H1 (cell line): ENCODE measurements at regions not wholly inside any gene's neighbourhood (a gene's known extent, or its start where the extent isn't known, plus 50 kb on each side); places are given as distances from the start of the nearest gene placed in this dataset.

Experiments used
- CTCF ChIA-PET: fragments of 300-600 bp; sonication (Branson Sonifier 250); formaldehyde crosslinking; loops from one replicate; lab custom pipeline; 2021; ENCODE audit not compliant: partially characterized antibody; lab: Charles Lee
- POLR2A ChIA-PET: fragments of 300-600 bp; sonication (Branson Sonifier 250); formaldehyde crosslinking; loops from one replicate; lab custom pipeline; 2021; ENCODE audit warnings: inconsistent platforms; ENCODE audit not compliant: partially characterized antibody; lab: Charles Lee
- DNase-seq, 2 experiments: peaks; one replicate each; pipeline versions ENCODE4 v3.0.0 to v3.0.0-alpha.2; 2010 to 2022; ENCODE audit warnings: low spot score in 2 of 2, low read depth in 1 of 2, mixed read lengths in 1 of 2
- FAIRE-seq: peaks from 2 replicates; lab custom pipeline; 2011; peaks lifted over from hg19 to GRCh38; lab: Jason Lieb, UNC
- H2AFZ ChIP-seq: 2 replicates; pipeline ENCODE4 v1.8.1; 2012; ENCODE audit warnings: low read length, inconsistent platforms
- H2AK5ac ChIP-seq: 2 replicates; pipeline ENCODE4 v1.6.1; 2013; ENCODE audit warnings: low read depth, low read length
- H2BK120ac ChIP-seq: replicated peaks from 2 replicates; pipeline ENCODE3; 2013; ENCODE audit warnings: low read depth, low read length, inconsistent platforms
- H2BK12ac ChIP-seq: 2 replicates; pipeline ENCODE4 v1.6.1; 2013; ENCODE audit warnings: low read depth, low read length
- H2BK15ac ChIP-seq: 2 replicates; pipeline ENCODE4 v1.6.1; 2013; ENCODE audit warnings: low read length
- H2BK20ac ChIP-seq: 2 replicates; pipeline ENCODE4 v1.6.1; 2013; ENCODE audit warnings: low read length
- H2BK5ac ChIP-seq: 2 replicates; pipeline ENCODE4 v1.6.1; 2013; ENCODE audit warnings: low read depth, low read length
- H3K14ac ChIP-seq: 2 replicates; pipeline ENCODE4 v1.6.1; 2013; ENCODE audit warnings: inconsistent platforms; ENCODE audit not compliant: insufficient read length
- H3K18ac ChIP-seq: 2 replicates; pipeline ENCODE4 v1.6.1; 2013; ENCODE audit warnings: low read length; ENCODE audit errors: extremely low read depth
- H3K23ac ChIP-seq: 2 replicates; pipeline ENCODE4 v1.6.1; 2013; ENCODE audit warnings: inconsistent platforms; ENCODE audit not compliant: insufficient read length
- H3K23me2 ChIP-seq: 2 replicates; pipeline ENCODE4 v1.6.1; 2013; ENCODE audit warnings: low read depth, low read length
- H3K27ac ChIP-seq: 2 replicates; pipeline ENCODE4 v1.6.1; 2011; ENCODE audit warnings: low read depth, low read length, inconsistent platforms
- H3K27me3 ChIP-seq, 4 experiments: replicated peaks in 1 of 4; 1 replicate in 1 of 4; 2 replicates in 3 of 4; pipeline versions ENCODE4 v1.6.1 to v1.8.1; 2011 to 2013; ENCODE audit warnings: low read length in 3 of 4, mild to moderate bottlenecking in 3 of 4, inconsistent platforms in 2 of 4, mixed read lengths in 2 of 4, moderate library complexity in 1 of 4; ENCODE audit not compliant: control insufficient read depth in 3 of 4, insufficient read depth in 3 of 4; ENCODE audit errors: extremely low read depth in 1 of 4
- H3K36me3 ChIP-seq, 4 experiments: 2 replicates each; pipeline versions ENCODE4 v1.6.1 to v1.8.1; 2011 to 2013; ENCODE audit warnings: mild to moderate bottlenecking in 4 of 4, low read length in 3 of 4, moderate library complexity in 2 of 4, control low read depth in 1 of 4, inconsistent platforms in 1 of 4; ENCODE audit not compliant: insufficient read depth in 4 of 4, control insufficient read depth in 2 of 4
- H3K4ac ChIP-seq: replicated peaks from 2 replicates; pipeline ENCODE3; 2013; ENCODE audit warnings: low read length, low read depth, mixed read lengths, inconsistent platforms; ENCODE audit not compliant: insufficient read length
- H3K4me1 ChIP-seq, 4 experiments: replicated peaks in 1 of 4; 1 replicate in 1 of 4; 2 replicates in 3 of 4; pipeline versions ENCODE4 v1.6.1 to v1.8.1; 2011 to 2013; ENCODE audit warnings: low read length in 3 of 4, inconsistent platforms in 2 of 4, mixed read lengths in 1 of 4; ENCODE audit not compliant: insufficient read depth in 4 of 4, control insufficient read depth in 3 of 4
- H3K4me2 ChIP-seq, 2 experiments: 2 replicates each; pipeline versions ENCODE4 v1.6.1 to v1.8.1; 2011 to 2013; ENCODE audit warnings: low read depth in 2 of 2, low read length in 2 of 2, control low read depth in 1 of 2, inconsistent platforms in 1 of 2, mild to moderate bottlenecking in 1 of 2; ENCODE audit not compliant: insufficient read depth in 1 of 2
- H3K4me3 ChIP-seq, 4 experiments: fragments of 200-600, 300-600 bp in 1 of 4; sonication (generic), shearing (Covaris generic), sonication (Bioruptor Twin) in 1 of 4; 2 replicates each; pipeline versions ENCODE4 v1.5.1 to v1.8.1; 2011 to 2016; ENCODE audit warnings: low read length in 4 of 4, low read depth in 3 of 4, control low read depth in 2 of 4, inconsistent platforms in 2 of 4, mild to moderate bottlenecking in 2 of 4, mixed read lengths in 1 of 4, moderate library complexity in 1 of 4; ENCODE audit not compliant: insufficient read depth in 2 of 4; ENCODE audit errors: extremely low read depth in 1 of 4
- H3K56ac ChIP-seq: replicated peaks from 2 replicates; pipeline ENCODE3; 2013; ENCODE audit warnings: low read depth, mild to moderate bottlenecking, mixed read lengths, low read length, inconsistent platforms; ENCODE audit not compliant: insufficient read length
- H3K79me1 ChIP-seq: 2 replicates; pipeline ENCODE4 v1.6.1; 2013; ENCODE audit warnings: low read depth, low read length, control low read depth
- H3K79me2 ChIP-seq, 2 experiments: 2 replicates each; pipeline versions ENCODE4 v1.6.1 to v1.8.1; 2012 to 2013; ENCODE audit warnings: low read length in 2 of 2, mild to moderate bottlenecking in 2 of 2, inconsistent platforms in 1 of 2; ENCODE audit not compliant: insufficient read depth in 2 of 2, control insufficient read depth in 1 of 2
- H3K9ac ChIP-seq, 4 experiments: replicated peaks in 1 of 4; 1 replicate in 1 of 4; 2 replicates in 3 of 4; pipeline versions ENCODE4 v1.6.1 to v1.8.1; 2011 to 2013; ENCODE audit warnings: low read depth in 3 of 4, low read length in 3 of 4, control low read depth in 2 of 4, mild to moderate bottlenecking in 2 of 4, moderate library complexity in 2 of 4, inconsistent platforms in 1 of 4; ENCODE audit errors: extremely low read depth in 1 of 4
- H3K9me3 ChIP-seq, 2 experiments: 2 replicates each; pipeline versions ENCODE4 v1.6.1 to v1.8.1; 2012 to 2013; ENCODE audit warnings: mild to moderate bottlenecking in 2 of 2, moderate library complexity in 2 of 2, control low read depth in 1 of 2, inconsistent platforms in 1 of 2, low read depth in 1 of 2, low read length in 1 of 2, mixed read lengths in 1 of 2; ENCODE audit not compliant: insufficient read depth in 2 of 2
- H4K20me1 ChIP-seq, 2 experiments: replicated peaks in 1 of 2; 2 replicates each; pipeline versions ENCODE3 to v1.8.1; 2011 to 2013; ENCODE audit warnings: inconsistent platforms in 2 of 2, low read length in 2 of 2, mild to moderate bottlenecking in 1 of 2; ENCODE audit not compliant: insufficient read depth in 2 of 2, control insufficient read depth in 1 of 2
- H4K5ac ChIP-seq: 2 replicates; pipeline ENCODE4 v1.6.1; 2013; ENCODE audit warnings: low read length, low read depth, mixed read lengths, inconsistent platforms; ENCODE audit not compliant: insufficient read length
- H4K8ac ChIP-seq: 2 replicates; pipeline ENCODE4 v1.8.0; 2013; ENCODE audit warnings: mild to moderate bottlenecking, moderate library complexity, low read length, inconsistent platforms; ENCODE audit not compliant: insufficient read depth; ENCODE audit errors: extremely low read depth
- H4K91ac ChIP-seq: replicated peaks from 2 replicates; pipeline ENCODE3; 2013; ENCODE audit warnings: low read length, mixed read lengths, inconsistent platforms; ENCODE audit not compliant: insufficient read length
- ATF3 ChIP-seq: IDR thresholded peaks from 2 replicates; pipeline ENCODE4 v1.6.1; 2011; ENCODE audit warnings: low read depth, mild to moderate bottlenecking, low read length; ENCODE audit not compliant: insufficient read depth
- HDAC6 ChIP-seq: IDR thresholded peaks from one replicate; pipeline ENCODE4 v1.7.1; 2012; ENCODE audit warnings: low read depth, mild to moderate bottlenecking, inconsistent platforms, low read length, moderate library complexity
- MAFK ChIP-seq: IDR thresholded peaks from 2 replicates; pipeline ENCODE4 v1.6.1; 2012; ENCODE audit warnings: low read depth, mild to moderate bottlenecking, improper control_type of control experiment, low read length
- RXRA ChIP-seq: IDR thresholded peaks from 2 replicates; pipeline ENCODE4 v1.6.1; 2011; ENCODE audit warnings: low read depth, mild to moderate bottlenecking, low read length, moderate library complexity; ENCODE audit not compliant: insufficient read depth
- TAF7 ChIP-seq: optimal IDR thresholded peaks from 2 replicates; pipeline ENCODE3; 2011; ENCODE audit warnings: low read depth, mild to moderate bottlenecking, inconsistent platforms, low read length, moderate library complexity, borderline replicate concordance
- WGBS, 2 experiments: shearing (Covaris generic) in 1 of 2; methylation state at CpG; one replicate each; pipeline versions ENCODE4 v1.1.6 to v1.1.7; 2013 to 2015; ENCODE audit warnings: low lambda C conversion rate in 2 of 2, mixed read lengths in 2 of 2, inconsistent platforms in 1 of 2, low coverage in 1 of 2, missing lambda C conversion rate in 1 of 2; ENCODE audit not compliant: insufficient replicate concordance in 2 of 2, insufficient coverage in 1 of 2, insufficient read length in 1 of 2; ENCODE audit errors: extremely low coverage in 1 of 2, missing lambda C conversion rate in 1 of 2; 5-methylcytosine and 5-hydroxymethylcytosine counted together

- Histone ChIP-seq H3K4me3 (no peak overlapping the region), H3K18ac (peak overlapping the region; percentile 36; the same call in 1 of the 2 replicates), H3K14ac (no peak overlapping the region), H3K23ac (no peak overlapping the region), H2BK120ac (no peak overlapping the region), H3K79me2 (no peaks in the 10 kb centered on the region), H3K4ac (no peak overlapping the region), H2AFZ (no peak overlapping the region; the same call in 1 of the 2 replicates), H2AK5ac (no peak overlapping the region), H3K23me2 (no peaks in the 10 kb centered on the region), H4K8ac (no peak overlapping the region), H4K20me1 (no peaks in the 10 kb centered on the region), H2BK15ac (no peak overlapping the region), H3K27me3 (no peaks in the 10 kb centered on the region), H3K56ac (no peak overlapping the region), H3K4me2 (peak overlapping the region in 1 of 2 experiments; percentile 49; a peak in 2 of 4 replicates), H3K79me1 (no peaks in the 10 kb centered on the region), H2BK20ac (no peak overlapping the region), H3K9ac (no peak overlapping the region), H3K9me3 (no peaks in the 10 kb centered on the region), H3K4me1 (peaks cover 6 to 30% (median 24%) of the 10 kb centered on the region in 4 experiments; a peak in 6 of 7 replicates), H3K36me3 (no peaks in the 10 kb centered on the region), H4K5ac (no peak overlapping the region), H2BK5ac (no peak overlapping the region), H4K91ac (no peak overlapping the region), H2BK12ac (peak overlapping the region; percentile 81), H3K27ac (no peak overlapping the region)
- ChIA-PET CTCF (no interaction called here), POLR2A (interaction anchor here (0.6 kb wide), 1 partner anchor 259 kb away, joined by 3 read pairs; no protein-coding TSS in a partner anchor)
- WGBS, 2 experiments: 65% methylated on average over 6 of the region's 6 CpGs; no CpG with 5 or more reads in 1 of the 2 experiments
- FAIRE-seq (no peak), DNase-seq (no peak)
- TF ChIP-seq RXRA (no peak), ATF3 (no peak), MAFK (no peak), HDAC6 (no peak), TAF7 (no peak)
Measured at GRCh38 chr5:107805166-107805565, 134.4 kb upstream of the EFNA5 start.
